GM12878 (cell line): ENCODE measurements at regions not wholly inside any gene's neighbourhood (a gene's known extent, or its start where the extent isn't known, plus 50 kb on each side); places are given as distances from the start of the nearest gene placed in this dataset.

Source experiments
- ATAC-seq: fragments of 200-7000 bp; cut with Tn5 transposase; 3 replicates; pipeline ENCODE4 v1.9.1; 2020; ENCODE audit warnings: mild to moderate bottlenecking, moderate library complexity
- BruUV-seq: library from RNA; stranded (reverse); fragments of 400-500 nt; replicated peaks from 2 replicates; lab custom pipeline; 2021; lab: Mats Ljungman, UMichigan
- CTCF ChIA-PET: fragments of 300-600 bp; sonication (Branson Sonifier 250); formaldehyde crosslinking; extraction: SDS; loops from one replicate; lab custom pipeline; 2021; ENCODE audit warnings: inconsistent platforms; lab: Yijun Ruan, JAX
- POLR2A ChIA-PET: fragments of 350-600 bp; formaldehyde crosslinking; extraction: SDS; loops from one replicate; lab custom pipeline; 2021; ENCODE audit warnings: inconsistent platforms; lab: Charles Lee
- RAD21 ChIA-PET: fragments of 300-600 bp; sonication (Branson Sonifier 250); formaldehyde crosslinking; loops from one replicate; lab custom pipeline; 2023; ENCODE audit warnings: antibody characterized with exemption; ENCODE audit not compliant: unreplicated experiment; lab: Charles Lee
- SMC1A ChIA-PET: fragments of 300-600 bp; sonication (Branson Sonifier 250); formaldehyde crosslinking; loops from one replicate; lab custom pipeline; 2023; ENCODE audit not compliant: unreplicated experiment, uncharacterized antibody; lab: Charles Lee
- DNase-seq: peaks from one replicate; pipeline ENCODE4 v3.0.0-alpha.2; 2011; ENCODE audit warnings: low read depth, low spot score
- FAIRE-seq: peaks from 3 replicates; lab custom pipeline; 2011; peaks lifted over from hg19 to GRCh38; lab: Jason Lieb, UNC
- H2AFZ ChIP-seq: 2 replicates; pipeline ENCODE4 v1.6.0; 2011; ENCODE audit warnings: low read depth, low read length, control low read depth; ENCODE audit not compliant: control insufficient read depth
- H3K27ac ChIP-seq: 2 replicates; pipeline ENCODE4 v1.5.1; 2011; ENCODE audit warnings: control low read depth; ENCODE audit not compliant: control insufficient read depth, insufficient read depth
- H3K27me3 ChIP-seq, 2 experiments: replicated peaks in 1 of 2; 2 replicates each; pipeline versions ENCODE4 v1.6.0 to v1.6.1; 2011; ENCODE audit warnings: low read length in 1 of 2; ENCODE audit not compliant: control insufficient read depth in 2 of 2, insufficient read depth in 2 of 2
- H3K36me3 ChIP-seq, 2 experiments: 2 replicates each; pipeline ENCODE4 v1.5.1; 2011; ENCODE audit warnings: low read length in 1 of 2; ENCODE audit not compliant: control insufficient read depth in 2 of 2, insufficient read depth in 2 of 2
- H3K4me1 ChIP-seq: 2 replicates; pipeline ENCODE4 v1.6.1; 2011; ENCODE audit warnings: mild to moderate bottlenecking, low read length, moderate library complexity, mixed read lengths; ENCODE audit not compliant: control insufficient read depth, insufficient read depth
- H3K4me2 ChIP-seq: 2 replicates; pipeline ENCODE4 v1.6.0; 2011; ENCODE audit warnings: control low read depth; ENCODE audit not compliant: control insufficient read depth, insufficient read depth
- H3K4me3 ChIP-seq: fragments of 200-600 bp; sonication (generic); 2 replicates; pipeline ENCODE4 v1.5.1; 2016
- H3K79me2 ChIP-seq: 2 replicates; pipeline ENCODE4 v1.6.0; 2011; ENCODE audit warnings: low read length; ENCODE audit not compliant: control insufficient read depth, insufficient read depth
- H3K9ac ChIP-seq: 2 replicates; pipeline ENCODE4 v1.8.0; 2011; ENCODE audit warnings: low read length, control low read depth, mixed read lengths; ENCODE audit not compliant: control insufficient read depth, insufficient read depth
- H3K9me3 ChIP-seq: replicated peaks from 3 replicates; pipeline ENCODE4 v1.5.1; 2011; ENCODE audit warnings: mild to moderate bottlenecking, low read length; ENCODE audit not compliant: control insufficient read depth, insufficient read depth
- H4K20me1 ChIP-seq: 2 replicates; pipeline ENCODE4 v1.6.0; 2011; ENCODE audit not compliant: control insufficient read depth, insufficient read depth
- CHD2 ChIP-seq: IDR thresholded peaks from 2 replicates; pipeline ENCODE4 v1.6.1; 2011; ENCODE audit warnings: low read depth, low read length, improper control_type of control experiment, borderline replicate concordance
- NFYA ChIP-seq: IDR thresholded peaks from 2 replicates; pipeline ENCODE4 v1.6.1; 2011; ENCODE audit warnings: low read depth, mild to moderate bottlenecking, low read length, improper control_type of control experiment, borderline replicate concordance
- ZNF274 ChIP-seq: IDR thresholded peaks from one replicate; pipeline ENCODE4 v1.8.0; 2011; ENCODE audit not compliant: insufficient read length, insufficient read depth
- WGBS: methylation state at CpG from one replicate; pipeline ENCODE4 v1.1.6; 2016; ENCODE audit warnings: low lambda C conversion rate; ENCODE audit not compliant: insufficient replicate concordance, insufficient coverage; ENCODE audit errors: missing lambda C conversion rate; 5-methylcytosine and 5-hydroxymethylcytosine counted together
- in situ Hi-C: fragments of 300-500 bp; cut with MboI; formaldehyde crosslinking; loops from 9 replicates; pipeline ENCODE4 v1.14.3; 2018; ENCODE audit warnings: mixed read lengths
- intact Hi-C: fragments of 100-400 bp; cut with micrococcal nuclease; formaldehyde crosslinking; loops from one replicate; pipeline ENCODE4 v1.14.2; 2022; ENCODE audit not compliant: unreplicated experiment
- TF ChIP-seq, protein P1 (sequence below): fragments of 450-650 bp; IDR thresholded peaks from 2 replicates; pipeline ENCODE4 v1.6.1; 2017; ENCODE audit warnings: borderline replicate concordance

DNA sequence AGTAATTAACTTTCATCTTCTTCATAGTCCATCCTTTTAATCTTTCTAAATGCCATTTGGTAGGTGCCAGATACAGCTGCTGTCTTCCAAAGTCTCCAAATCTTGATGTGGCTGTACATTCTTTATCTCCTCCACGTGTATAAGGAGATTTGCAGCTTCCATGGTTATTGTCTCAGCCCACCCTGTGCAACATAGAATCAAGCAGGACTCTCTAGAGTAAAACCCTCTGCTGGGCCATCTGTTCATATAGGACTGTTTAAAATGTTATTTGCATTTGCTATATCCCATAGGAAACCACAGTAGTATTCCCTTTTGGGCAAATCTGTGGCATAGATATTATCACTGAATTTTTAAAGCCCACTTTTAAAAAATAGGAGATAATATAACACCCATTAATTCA lies 527.2 kb upstream of the EPHA5 start:
- H4K20me1 ChIP-seq, result no peaks in the 10 kb centered on the region
- H3K79me2 ChIP-seq, result no peaks in the 10 kb centered on the region
- intact Hi-C loops, result no loop called here
- BruUV-seq, result no TSS peak
- no peak for TF ChIP-seq CHD2
- TF ChIP-seq, protein P1, sequence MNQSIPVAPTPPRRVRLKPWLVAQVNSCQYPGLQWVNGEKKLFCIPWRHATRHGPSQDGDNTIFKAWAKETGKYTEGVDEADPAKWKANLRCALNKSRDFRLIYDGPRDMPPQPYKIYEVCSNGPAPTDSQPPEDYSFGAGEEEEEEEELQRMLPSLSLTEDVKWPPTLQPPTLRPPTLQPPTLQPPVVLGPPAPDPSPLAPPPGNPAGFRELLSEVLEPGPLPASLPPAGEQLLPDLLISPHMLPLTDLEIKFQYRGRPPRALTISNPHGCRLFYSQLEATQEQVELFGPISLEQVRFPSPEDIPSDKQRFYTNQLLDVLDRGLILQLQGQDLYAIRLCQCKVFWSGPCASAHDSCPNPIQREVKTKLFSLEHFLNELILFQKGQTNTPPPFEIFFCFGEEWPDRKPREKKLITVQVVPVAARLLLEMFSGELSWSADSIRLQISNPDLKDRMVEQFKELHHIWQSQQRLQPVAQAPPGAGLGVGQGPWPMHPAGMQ, result no peak
- H3K36me3 ChIP-seq, result no peaks in the 10 kb centered on the region
- FAIRE-seq (no peak), ATAC-seq (no peak), DNase-seq (no peak)
- H3K4me3 ChIP-seq, result no peak overlapping the region
- no peaks in the 10 kb centered on the region for H3K27me3 ChIP-seq
- no peak overlapping the region for H3K4me2 ChIP-seq
- POLR2A ChIA-PET, result no interaction called here
- RAD21 ChIA-PET, result no interaction called here
- no peaks in the 10 kb centered on the region for H3K9me3 ChIP-seq
- WGBS, result 7% methylated on average over 1 of the region's 1 CpG
- in situ Hi-C loops, result no loop called here
- SMC1A ChIA-PET, result interaction anchor here (1.5 kb wide), 1 partner anchor 9 kb away, joined by 5 read pairs; no protein-coding TSS in a partner anchor
- CTCF ChIA-PET, result no interaction called here
- no peaks in the 10 kb centered on the region for H3K4me1 ChIP-seq
- H3K9ac ChIP-seq, result no peak overlapping the region
- H2AFZ ChIP-seq, result no peak overlapping the region
- H3K27ac ChIP-seq, result no peak overlapping the region

DNA sequence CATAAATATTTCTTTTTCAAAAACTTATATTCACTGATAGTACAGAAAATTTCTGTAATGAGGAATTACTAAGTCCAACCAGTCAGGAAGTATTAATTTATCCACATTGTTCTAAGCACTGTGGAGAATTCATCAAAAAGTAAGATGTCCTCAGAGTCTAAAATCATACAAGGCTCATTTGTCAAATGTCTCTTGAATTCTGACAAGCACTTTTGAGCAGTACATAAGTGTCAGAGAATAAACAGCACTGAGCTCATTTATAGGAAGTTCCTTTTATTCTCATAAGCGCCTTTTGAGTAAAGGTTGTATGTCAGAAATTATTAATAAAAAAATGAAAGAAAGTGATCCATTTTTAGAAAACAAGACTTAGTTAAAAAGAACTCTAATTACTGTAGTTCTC lies 523.2 kb upstream of the EPHA5 start:
- ATAC-seq, result no peak
- CTCF ChIA-PET, result no interaction called here
- RAD21 ChIA-PET, result no interaction called here
- no peaks in the 10 kb centered on the region for H3K4me1 ChIP-seq
- no peak overlapping the region for H3K4me3 ChIP-seq
- no peak overlapping the region for H3K27ac ChIP-seq
- no peak for TF ChIP-seq ZNF274
- no peak for TF ChIP-seq NFYA
- 26% methylated on average over 1 of the region's 1 CpG for WGBS
- in situ Hi-C loops (no loop called here), intact Hi-C loops (no loop called here)
- no peak for DNase-seq
- H3K27me3 ChIP-seq, result no peaks in the 10 kb centered on the region
- no peak overlapping the region for H3K9ac ChIP-seq
- SMC1A ChIA-PET, result no interaction called here
- no peaks in the 10 kb centered on the region for H3K79me2 ChIP-seq
- H3K9me3 ChIP-seq, result no peaks in the 10 kb centered on the region
- no peak overlapping the region for H3K4me2 ChIP-seq
- no peak overlapping the region for H2AFZ ChIP-seq
- no peaks in the 10 kb centered on the region for H4K20me1 ChIP-seq
- no TSS peak for BruUV-seq
- POLR2A ChIA-PET, result no interaction called here
- no peak for FAIRE-seq
- no peaks in the 10 kb centered on the region for H3K36me3 ChIP-seq
